A549 (cell line): ENCODE measurements at regions not wholly inside any gene's neighbourhood (a gene's known extent, or its start where the extent isn't known, plus 50 kb on each side); places are given as distances from the start of the nearest gene placed in this dataset.

ENCODE experiments used
- ATAC-seq, 2 experiments: fragments of 200-7000 bp in 1 of 2; fragments of >200 bp in 1 of 2; cut with Nextera tagmentation in 1 of 2; cut with Tn5 transposase in 1 of 2; 3 replicates each; pipeline versions ENCODE4 v1.8.0 to v1.9.1; 2018 to 2020; ENCODE audit warnings: mild to moderate bottlenecking in 1 of 2, moderate library complexity in 1 of 2
- CTCF ChIA-PET: fragments of 300-600 bp; sonication (Branson Sonifier 250); formaldehyde crosslinking; extraction: SDS; loops from one replicate; lab custom pipeline; 2021; ENCODE audit warnings: antibody characterized with exemption, inconsistent platforms; lab: Yijun Ruan, JAX
- POLR2A ChIA-PET: fragments of 350-600 bp; formaldehyde crosslinking; extraction: SDS; loops from one replicate; lab custom pipeline; 2021; ENCODE audit warnings: antibody characterized with exemption, inconsistent platforms; lab: Yijun Ruan, JAX
- DNase-seq, 2 experiments: peaks; one replicate each; pipeline versions ENCODE4 v3.0.0 to v3.0.0-alpha.2; 2011 to 2016; ENCODE audit warnings: low read depth in 1 of 2, low spot score in 1 of 2
- FAIRE-seq: peaks from 2 replicates; lab custom pipeline; 2011; peaks lifted over from hg19 to GRCh38; lab: Jason Lieb, UNC
- H3K27ac ChIP-seq, 2 experiments: fragments of >200 bp; sonication (Bioruptor Twin); formaldehyde crosslinking; 3 replicates each; pipeline ENCODE4 v1.5.1; 2016 to 2017
- H3K4me1 ChIP-seq: fragments of >200 bp; sonication (Bioruptor Twin); formaldehyde crosslinking; 3 replicates; pipeline ENCODE4 v1.6.1; 2016
- H3K4me2 ChIP-seq: fragments of >200 bp; sonication (Bioruptor Twin); formaldehyde crosslinking; 3 replicates; pipeline ENCODE4 v1.6.1; 2016
- H3K4me3 ChIP-seq: fragments of >200 bp; sonication (Bioruptor Twin); formaldehyde crosslinking; 3 replicates; pipeline ENCODE4 v1.5.1; 2016
- H3K9me3 ChIP-seq: fragments of >200 bp; sonication (Bioruptor Twin); formaldehyde crosslinking; 3 replicates; pipeline ENCODE4 v1.6.1; 2016
- CBX2 ChIP-seq: fragments of 200-600 bp; sonication (generic); IDR thresholded peaks from 2 replicates; pipeline ENCODE4 v1.6.1; 2016; ENCODE audit warnings: low read depth, mild to moderate bottlenecking, borderline replicate concordance
- CHD4 ChIP-seq: fragments of 200-600 bp; sonication (generic); IDR thresholded peaks from 2 replicates; pipeline ENCODE4 v1.6.1; 2016; ENCODE audit warnings: antibody characterized with exemption, mild to moderate bottlenecking, borderline replicate concordance
- EHF ChIP-seq: fragments of 250-450 bp; sonication (Bioruptor Pico); IDR thresholded peaks from 2 replicates; pipeline ENCODE4 v1.5.0; 2020; ENCODE audit warnings: mild to moderate bottlenecking
- FOSL2 ChIP-seq, 2 experiments: fragments of 450-650 bp in 1 of 2; fragments of >200 bp in 1 of 2; sonication (Bioruptor Twin) in 1 of 2; formaldehyde crosslinking; IDR thresholded peaks; 2 replicates each; pipeline versions ENCODE4 v1.5.0 to v1.6.1; 2016 to 2020; ENCODE audit warnings: mild to moderate bottlenecking in 1 of 2, moderate library complexity in 1 of 2
- HMGXB4 ChIP-seq: fragments of 250-450 bp; sonication (Bioruptor Pico); IDR thresholded peaks from 2 replicates; pipeline ENCODE4 v1.5.0; 2021; ENCODE audit warnings: mild to moderate bottlenecking, moderate library complexity, borderline replicate concordance
- HOXB13 ChIP-seq: fragments of 250-450 bp; sonication (Bioruptor Pico); IDR thresholded peaks from 2 replicates; pipeline ENCODE4 v1.5.0; 2020; ENCODE audit warnings: low read depth, mild to moderate bottlenecking, moderate library complexity
- JUNB ChIP-seq: fragments of >200 bp; sonication (Bioruptor Twin); formaldehyde crosslinking; IDR thresholded peaks from 2 replicates; pipeline ENCODE4 v1.6.1; 2016
- KDM1A ChIP-seq: fragments of 200-600 bp; sonication (generic); IDR thresholded peaks from 2 replicates; pipeline ENCODE4 v1.6.1; 2016; ENCODE audit warnings: low read depth, mild to moderate bottlenecking
- KDM5A ChIP-seq: fragments of 200-600 bp; sonication (generic); IDR thresholded peaks from 2 replicates; pipeline ENCODE4 v1.6.1; 2016; ENCODE audit warnings: antibody characterized with exemption, mild to moderate bottlenecking
- MAFK ChIP-seq: fragments of 450-650 bp; IDR thresholded peaks from 2 replicates; pipeline ENCODE4 v1.6.1; 2014; ENCODE audit not compliant: partially characterized antibody
- MYC ChIP-seq: IDR thresholded peaks from 2 replicates; pipeline ENCODE4 v1.6.1; 2012; ENCODE audit warnings: mild to moderate bottlenecking, inconsistent platforms, low read length, improper control_type of control experiment, borderline replicate concordance
- NFE2L2 ChIP-seq: fragments of 150-350 bp; conservative IDR thresholded peaks from 2 replicates; pipeline ENCODE4 v1.6.1; 2014; ENCODE audit warnings: low read length
- NR3C1 ChIP-seq: fragments of >200 bp; sonication (Bioruptor Twin); formaldehyde crosslinking; IDR thresholded peaks from 3 replicates; pipeline ENCODE4 v1.6.1; 2017
- PBX3 ChIP-seq: IDR thresholded peaks from 2 replicates; pipeline ENCODE4 v1.6.1; 2012
- POLR2A ChIP-seq: IDR thresholded peaks from 2 replicates; pipeline ENCODE4 v1.6.1; 2012; ENCODE audit warnings: mild to moderate bottlenecking, low read length
- RAD21 ChIP-seq, 2 experiments: fragments of >200 bp in 1 of 2; sonication (Bioruptor Twin) in 1 of 2; formaldehyde crosslinking in 1 of 2; IDR thresholded peaks in 1 of 2; conservative IDR thresholded peaks in 1 of 2; 2 replicates in 1 of 2; 3 replicates in 1 of 2; pipeline ENCODE4 v1.6.1; 2012 to 2018; ENCODE audit warnings: inconsistent platforms in 1 of 2
- RFX5 ChIP-seq: fragments of 450-650 bp; IDR thresholded peaks from 2 replicates; pipeline ENCODE4 v1.7.1; 2014; ENCODE audit warnings: antibody characterized with exemption, mild to moderate bottlenecking, moderate library complexity
- TP53 ChIP-seq: fragments of 250-450 bp; sonication (Bioruptor Pico); IDR thresholded peaks from 2 replicates; pipeline ENCODE4 v1.5.0; 2021; ENCODE audit warnings: mild to moderate bottlenecking, moderate library complexity
- ZFP36 ChIP-seq: fragments of 450-650 bp; IDR thresholded peaks from 2 replicates; pipeline ENCODE4 v1.6.1; 2014; ENCODE audit warnings: borderline replicate concordance; ENCODE audit not compliant: partially characterized antibody
- WGBS: methylation state at CpG from one replicate; pipeline ENCODE4 v1.1.6; 2017; ENCODE audit errors: missing lambda C conversion rate; 5-methylcytosine and 5-hydroxymethylcytosine counted together
- TF ChIP-seq, protein P1 (sequence below): fragments of >200 bp; sonication (Bioruptor Twin); formaldehyde crosslinking; IDR thresholded peaks from 3 replicates; pipeline ENCODE4 v1.5.1; 2016
- TF ChIP-seq, protein P2 (sequence below): IDR thresholded peaks from 2 replicates; pipeline ENCODE4 v1.6.1; 2012; ENCODE audit warnings: low read depth, borderline replicate concordance
- TF ChIP-seq, protein P3 (sequence below): fragments of 200-600 bp; sonication (generic); IDR thresholded peaks from 2 replicates; pipeline ENCODE4 v1.6.1; 2016; ENCODE audit warnings: antibody characterized with exemption, mild to moderate bottlenecking, moderate library complexity

DNA sequence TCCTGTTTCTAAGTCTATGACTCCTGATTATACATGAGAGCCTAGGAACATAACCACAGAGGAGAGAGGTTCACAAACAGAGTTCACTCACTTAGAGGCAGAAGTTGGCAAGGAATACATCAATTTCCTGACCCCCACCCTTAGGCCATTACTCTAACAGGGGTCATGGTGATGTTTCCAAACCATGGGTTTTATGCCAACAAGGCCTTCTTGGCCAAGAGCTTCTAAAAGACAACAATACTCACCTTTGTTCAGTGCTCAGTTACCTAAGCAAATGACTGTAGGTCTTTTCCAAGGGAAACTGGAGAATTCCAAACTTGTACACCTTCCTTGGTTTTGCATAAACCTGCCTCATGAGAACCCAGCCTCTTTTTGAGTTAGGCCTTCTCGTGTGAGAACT lies 52.6 kb downstream of the ERICH4 start:
- no peak for DNase-seq
- no peak overlapping the region for H3K4me3 ChIP-seq
- WGBS, result 5% methylated on average over 1 of the region's 1 CpG
- H3K27ac ChIP-seq, result no peak overlapping the region
- no peak for TF ChIP-seq ZFP36
- no peak overlapping the region for H3K4me2 ChIP-seq
- no peak for ATAC-seq
- ChIA-PET POLR2A (no interaction called here), CTCF (interaction anchor here (0.6 to 2.7 kb wide), 8 partner anchors 11 to 147 kb away, joined by 3 to 16 read pairs (median 4); no protein-coding TSS in a partner anchor)
- H3K4me1 ChIP-seq, result peaks cover 3% of the 10 kb centered on the region
- FAIRE-seq, result no peak
- peaks cover 10% of the 10 kb centered on the region; the same call in 2 of the 3 replicates for H3K9me3 ChIP-seq

DNA sequence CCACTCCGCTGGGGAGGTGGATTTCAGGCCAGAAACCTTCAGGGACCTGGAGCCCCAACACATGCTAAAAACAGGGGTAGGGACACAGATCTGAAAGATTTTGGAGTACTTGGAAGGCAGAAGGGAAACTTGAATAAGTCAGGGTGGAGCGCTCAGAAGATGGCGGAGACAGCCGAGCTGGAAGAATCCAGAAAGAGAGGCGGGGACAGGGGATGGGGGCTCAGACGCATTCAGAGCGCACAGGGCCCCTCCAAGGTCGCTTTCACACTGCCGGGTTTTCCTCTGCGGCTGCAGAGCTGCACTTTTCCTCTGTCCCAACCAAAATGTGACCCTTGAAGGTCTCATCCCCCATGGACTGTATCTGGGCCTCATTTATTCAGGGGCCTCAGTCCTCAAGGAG lies 56.9 kb downstream of the ERICH4 start:
- TF ChIP-seq RAD21 (conservative IDR thresholded peaks at IDR 0.05 in 1 of 2, IDR thresholded peaks at IDR 0.05 in 1 of 2), result no peak
- no peak for TF ChIP-seq HMGXB4 (CRISPR knock-in tag)
- TF ChIP-seq, protein P1, sequence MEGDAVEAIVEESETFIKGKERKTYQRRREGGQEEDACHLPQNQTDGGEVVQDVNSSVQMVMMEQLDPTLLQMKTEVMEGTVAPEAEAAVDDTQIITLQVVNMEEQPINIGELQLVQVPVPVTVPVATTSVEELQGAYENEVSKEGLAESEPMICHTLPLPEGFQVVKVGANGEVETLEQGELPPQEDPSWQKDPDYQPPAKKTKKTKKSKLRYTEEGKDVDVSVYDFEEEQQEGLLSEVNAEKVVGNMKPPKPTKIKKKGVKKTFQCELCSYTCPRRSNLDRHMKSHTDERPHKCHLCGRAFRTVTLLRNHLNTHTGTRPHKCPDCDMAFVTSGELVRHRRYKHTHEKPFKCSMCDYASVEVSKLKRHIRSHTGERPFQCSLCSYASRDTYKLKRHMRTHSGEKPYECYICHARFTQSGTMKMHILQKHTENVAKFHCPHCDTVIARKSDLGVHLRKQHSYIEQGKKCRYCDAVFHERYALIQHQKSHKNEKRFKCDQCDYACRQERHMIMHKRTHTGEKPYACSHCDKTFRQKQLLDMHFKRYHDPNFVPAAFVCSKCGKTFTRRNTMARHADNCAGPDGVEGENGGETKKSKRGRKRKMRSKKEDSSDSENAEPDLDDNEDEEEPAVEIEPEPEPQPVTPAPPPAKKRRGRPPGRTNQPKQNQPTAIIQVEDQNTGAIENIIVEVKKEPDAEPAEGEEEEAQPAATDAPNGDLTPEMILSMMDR, result no peak
- no peak for TF ChIP-seq ZFP36
- TF ChIP-seq, protein P2, sequence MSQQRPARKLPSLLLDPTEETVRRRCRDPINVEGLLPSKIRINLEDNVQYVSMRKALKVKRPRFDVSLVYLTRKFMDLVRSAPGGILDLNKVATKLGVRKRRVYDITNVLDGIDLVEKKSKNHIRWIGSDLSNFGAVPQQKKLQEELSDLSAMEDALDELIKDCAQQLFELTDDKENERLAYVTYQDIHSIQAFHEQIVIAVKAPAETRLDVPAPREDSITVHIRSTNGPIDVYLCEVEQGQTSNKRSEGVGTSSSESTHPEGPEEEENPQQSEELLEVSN, result no peak
- TF ChIP-seq NR3C1, result no peak
- no peak for TF ChIP-seq KDM1A
- no peak for TF ChIP-seq MYC
- TF ChIP-seq, protein P3, sequence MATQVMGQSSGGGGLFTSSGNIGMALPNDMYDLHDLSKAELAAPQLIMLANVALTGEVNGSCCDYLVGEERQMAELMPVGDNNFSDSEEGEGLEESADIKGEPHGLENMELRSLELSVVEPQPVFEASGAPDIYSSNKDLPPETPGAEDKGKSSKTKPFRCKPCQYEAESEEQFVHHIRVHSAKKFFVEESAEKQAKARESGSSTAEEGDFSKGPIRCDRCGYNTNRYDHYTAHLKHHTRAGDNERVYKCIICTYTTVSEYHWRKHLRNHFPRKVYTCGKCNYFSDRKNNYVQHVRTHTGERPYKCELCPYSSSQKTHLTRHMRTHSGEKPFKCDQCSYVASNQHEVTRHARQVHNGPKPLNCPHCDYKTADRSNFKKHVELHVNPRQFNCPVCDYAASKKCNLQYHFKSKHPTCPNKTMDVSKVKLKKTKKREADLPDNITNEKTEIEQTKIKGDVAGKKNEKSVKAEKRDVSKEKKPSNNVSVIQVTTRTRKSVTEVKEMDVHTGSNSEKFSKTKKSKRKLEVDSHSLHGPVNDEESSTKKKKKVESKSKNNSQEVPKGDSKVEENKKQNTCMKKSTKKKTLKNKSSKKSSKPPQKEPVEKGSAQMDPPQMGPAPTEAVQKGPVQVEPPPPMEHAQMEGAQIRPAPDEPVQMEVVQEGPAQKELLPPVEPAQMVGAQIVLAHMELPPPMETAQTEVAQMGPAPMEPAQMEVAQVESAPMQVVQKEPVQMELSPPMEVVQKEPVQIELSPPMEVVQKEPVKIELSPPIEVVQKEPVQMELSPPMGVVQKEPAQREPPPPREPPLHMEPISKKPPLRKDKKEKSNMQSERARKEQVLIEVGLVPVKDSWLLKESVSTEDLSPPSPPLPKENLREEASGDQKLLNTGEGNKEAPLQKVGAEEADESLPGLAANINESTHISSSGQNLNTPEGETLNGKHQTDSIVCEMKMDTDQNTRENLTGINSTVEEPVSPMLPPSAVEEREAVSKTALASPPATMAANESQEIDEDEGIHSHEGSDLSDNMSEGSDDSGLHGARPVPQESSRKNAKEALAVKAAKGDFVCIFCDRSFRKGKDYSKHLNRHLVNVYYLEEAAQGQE, result no peak
- no peak for TF ChIP-seq JUNB
- no peak for TF ChIP-seq CBX2
- no peak for TF ChIP-seq NFE2L2
- no peak for TF ChIP-seq EHF (CRISPR knock-in tag)
- TF ChIP-seq POLR2A, result no peak
- no peak overlapping the region for H3K4me3 ChIP-seq
- ATAC-seq (no peak), FAIRE-seq (no peak), DNase-seq (no peak)
- no peak overlapping the region for H3K27ac ChIP-seq
- peaks cover 12% of the 10 kb centered on the region; the same call in 2 of the 3 replicates for H3K9me3 ChIP-seq
- H3K4me1 ChIP-seq, result peaks cover 15% of the 10 kb centered on the region
- H3K4me2 ChIP-seq, result no peak overlapping the region
- POLR2A ChIA-PET, result no interaction called here
- CTCF ChIA-PET, result interaction anchor here (1.0 kb wide), 1 partner anchor 42 kb away, joined by 3 read pairs; no protein-coding TSS in a partner anchor
- WGBS, result 95% methylated on average over 10 of the region's 10 CpGs

GRCh38 chr19:41500443-41500842 lies 57.5 kb downstream of the ERICH4 start:
- no peak for DNase-seq
- H3K4me2 ChIP-seq, result peak overlapping the region; percentile 86
- WGBS, result 94% methylated on average over 9 of the region's 9 CpGs
- peak overlapping the region in 1 of 2 experiments; percentile 82; a peak in 2 of 6 replicates for H3K27ac ChIP-seq
- ChIA-PET POLR2A (no interaction called here), CTCF (interaction anchor here (1.0 kb wide), 1 partner anchor 43 kb away, joined by 3 read pairs; no protein-coding TSS in a partner anchor)
- H3K4me1 ChIP-seq, result peaks cover 15% of the 10 kb centered on the region
- ATAC-seq, result no peak
- FAIRE-seq, result no peak
- peaks cover 12% of the 10 kb centered on the region; the same call in 2 of the 3 replicates for H3K9me3 ChIP-seq
- H3K4me3 ChIP-seq, result peak overlapping the region; percentile 35
- TF ChIP-seq FOSL2 (IDR thresholded peaks at IDR 0.05), result no peak
- no peak for TF ChIP-seq FOSL2 (CRISPR knock-in tag; IDR thresholded peaks at IDR 0.05)
- no peak for TF ChIP-seq RFX5
- no peak for TF ChIP-seq HOXB13
- no peak for TF ChIP-seq TP53
- TF ChIP-seq PBX3, result no peak
- no peak for TF ChIP-seq NFE2L2
- TF ChIP-seq CHD4, result no peak
- TF ChIP-seq MAFK, result no peak
- TF ChIP-seq, protein P1, result no peak
- no peak for TF ChIP-seq KDM5A
